Stimulated activated naive CD4-positive, alpha-beta T cell (primary cell): ENCODE measurements at regions not wholly inside any gene's neighbourhood (a gene's known extent, or its start where the extent isn't known, plus 50 kb on each side); places are given as distances from the start of the nearest gene placed in this dataset.
A peak's percentile ranks its signal among the peaks of the same experiment; 100 is the strongest.
"Not testable (repeated sequence)": the region's sequence is repeated elsewhere in the genome, so short reads cannot be mapped to it uniquely, and the experiment has no call there.

Experiments used
- DNase-seq, 6 experiments: peaks; one replicate each; lab custom pipeline; 2025; lab: John Stamatoyannopoulos, UW

- DNase-seq: no peak
These were observed 75.2 kb upstream of the TOP3B start for GRCh38 chr22:22057617-22058378.

- DNase-seq: not testable (repeated sequence)
These were observed 74.4 kb upstream of the TOP3B start for GRCh38 chr22:22056809-22057594.

- DNase-seq: not testable (repeated sequence)
These were observed 70.1 kb upstream of the TOP3B start for GRCh38 chr22:22052548-22053139.

GRCh38 chr22:22051032-22051431 lies 68.4 kb upstream of the TOP3B start:
- not testable (repeated sequence) for DNase-seq

GRCh38 chr22:22050141-22050775 lies 67.7 kb upstream of the TOP3B start:
- no peak for DNase-seq

GRCh38 chr22:22049684-22050083 lies 67.1 kb upstream of the TOP3B start:
- DNase-seq: no peak

- no peak for DNase-seq
These were observed 66.5 kb upstream of the TOP3B start for GRCh38 chr22:22048981-22049531.

GRCh38 chr22:22048318-22048942 lies 65.8 kb upstream of the TOP3B start:
- DNase-seq: no peak

GRCh38 chr22:22047776-22048175 lies 65.2 kb upstream of the TOP3B start:
- no peak for DNase-seq

GRCh38 chr22:22047266-22047665 lies 64.7 kb upstream of the TOP3B start:
- DNase-seq: no peak

- no peak for DNase-seq
These were observed 63.8 kb upstream of the TOP3B start for GRCh38 chr22:22046370-22046769.

- no peak for DNase-seq
These were observed 63.2 kb upstream of the TOP3B start for GRCh38 chr22:22045571-22046335.

- DNase-seq: no peak
These were observed 61.6 kb upstream of the TOP3B start for GRCh38 chr22:22044153-22044552.

- DNase-seq: peak in 3 of 6 experiments; percentile 42 to 74 (median 51)
These were observed 60.9 kb upstream of the TOP3B start for GRCh38 chr22:22043296-22044078.

- no peak for DNase-seq
These were observed 60.2 kb upstream of the TOP3B start for GRCh38 chr22:22042599-22043295.

- DNase-seq: no peak
These were observed 59.4 kb upstream of the TOP3B start for GRCh38 chr22:22042009-22042408.

- DNase-seq: no peak
These were observed 58.3 kb upstream of the TOP3B start for GRCh38 chr22:22040908-22041307.

- no peak for DNase-seq
These were observed 57.9 kb upstream of the TOP3B start for GRCh38 chr22:22040472-22040871.

GRCh38 chr22:22039286-22040074 lies 56.9 kb upstream of the TOP3B start:
- no peak for DNase-seq
